IPS-20b (cell line): ENCODE measurements at regions not wholly inside any gene's neighbourhood (a gene's known extent, or its start where the extent isn't known, plus 50 kb on each side); places are given as distances from the start of the nearest gene placed in this dataset.

Source experiments
- H3K27ac ChIP-seq: one replicate; pipeline ENCODE4 v1.5.1; 2013; ENCODE audit warnings: low read length
- H3K27me3 ChIP-seq: 2 replicates; pipeline ENCODE4 v1.6.1; 2013; ENCODE audit warnings: mild to moderate bottlenecking, low read length, inconsistent platforms; ENCODE audit not compliant: insufficient read depth
- H3K36me3 ChIP-seq: 2 replicates; pipeline ENCODE4 v1.6.1; 2013; ENCODE audit warnings: low read depth, mild to moderate bottlenecking, inconsistent platforms, low read length, moderate library complexity; ENCODE audit not compliant: insufficient read depth
- H3K4me1 ChIP-seq: 2 replicates; pipeline ENCODE4 v1.6.1; 2013; ENCODE audit warnings: mild to moderate bottlenecking, control low read depth, inconsistent platforms, low read length, moderate library complexity; ENCODE audit not compliant: insufficient read depth
- H3K4me3 ChIP-seq: 2 replicates; pipeline ENCODE4 v1.5.1; 2013; ENCODE audit warnings: mild to moderate bottlenecking, low read length, inconsistent platforms
- H3K9ac ChIP-seq: 2 replicates; pipeline ENCODE4 v1.6.1; 2013; ENCODE audit warnings: low read depth, mild to moderate bottlenecking, inconsistent platforms, low read length, moderate library complexity
- H3K9me3 ChIP-seq: 2 replicates; pipeline ENCODE4 v1.6.1; 2013; ENCODE audit warnings: mild to moderate bottlenecking, low read depth, low read length, inconsistent platforms; ENCODE audit not compliant: insufficient read depth

DNA sequence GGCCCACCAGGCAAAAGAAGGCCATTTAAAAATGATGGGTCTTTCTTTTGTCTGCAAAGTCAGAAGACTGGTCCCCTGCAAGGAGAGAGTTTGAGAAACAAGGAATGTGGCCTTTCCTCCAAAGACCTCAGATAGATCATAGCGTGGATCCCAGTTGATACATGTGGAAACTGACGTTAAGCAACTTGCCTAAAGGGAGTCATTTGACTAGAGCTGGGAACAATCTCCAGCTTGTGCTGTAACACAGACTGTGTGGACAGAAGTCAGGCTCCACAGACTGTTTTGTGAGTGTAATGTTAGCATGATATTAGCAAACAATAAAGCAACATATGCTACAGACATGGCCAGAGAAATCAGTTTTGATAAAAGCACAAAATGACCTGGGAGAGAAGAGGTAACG is 140.4 kb upstream of the CITED2 start:
- Histone ChIP-seq H3K36me3 (no peaks in the 10 kb centered on the region), H3K9me3 (no peaks in the 10 kb centered on the region), H3K27me3 (no peaks in the 10 kb centered on the region), H3K27ac (no peak overlapping the region), H3K4me3 (no peak overlapping the region), H3K9ac (no peak overlapping the region), H3K4me1 (no peaks in the 10 kb centered on the region)

DNA sequence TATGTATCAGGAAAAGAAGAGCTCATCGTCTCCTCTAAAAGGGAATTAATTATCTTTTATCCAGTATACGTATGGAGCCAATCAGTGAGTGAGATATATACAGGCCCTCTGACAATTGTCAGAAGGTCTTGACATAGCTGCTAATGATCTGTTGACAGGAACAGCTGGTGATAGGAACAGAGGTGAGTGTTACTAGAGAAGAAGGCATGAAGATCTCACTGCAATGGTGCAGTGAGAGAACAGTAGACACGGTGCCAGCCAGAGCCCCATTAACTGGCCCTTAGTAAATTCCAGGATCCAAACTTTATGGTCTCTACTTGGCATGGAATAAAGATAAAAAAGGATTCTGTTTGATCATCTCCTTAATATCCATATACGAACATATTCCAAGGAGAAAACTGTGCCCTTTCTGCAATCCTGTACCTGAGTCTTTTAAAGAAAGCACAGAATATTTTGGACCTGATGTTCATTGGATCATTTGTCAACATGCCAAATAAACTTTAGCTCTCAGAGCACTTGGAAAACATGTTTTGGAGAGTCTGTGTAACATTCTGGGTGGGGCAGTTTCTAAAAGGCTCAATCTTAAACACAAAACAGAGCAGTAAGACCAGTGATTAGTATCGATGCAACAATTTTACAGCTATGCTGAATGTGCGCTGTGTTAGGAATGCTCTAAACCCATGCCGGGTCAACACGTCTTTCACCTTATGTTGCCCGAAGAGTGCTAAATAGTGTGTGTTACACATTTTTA is 135.8 kb upstream of the CITED2 start:
- no peaks in the 10 kb centered on the region for H3K9me3 ChIP-seq
- H3K36me3 ChIP-seq: no peaks in the 10 kb centered on the region
- no peak overlapping the region for H3K4me3 ChIP-seq
- no peaks in the 10 kb centered on the region for H3K27me3 ChIP-seq
- no peak overlapping the region for H3K9ac ChIP-seq
- H3K27ac ChIP-seq: no peak overlapping the region
- no peaks in the 10 kb centered on the region for H3K4me1 ChIP-seq

DNA sequence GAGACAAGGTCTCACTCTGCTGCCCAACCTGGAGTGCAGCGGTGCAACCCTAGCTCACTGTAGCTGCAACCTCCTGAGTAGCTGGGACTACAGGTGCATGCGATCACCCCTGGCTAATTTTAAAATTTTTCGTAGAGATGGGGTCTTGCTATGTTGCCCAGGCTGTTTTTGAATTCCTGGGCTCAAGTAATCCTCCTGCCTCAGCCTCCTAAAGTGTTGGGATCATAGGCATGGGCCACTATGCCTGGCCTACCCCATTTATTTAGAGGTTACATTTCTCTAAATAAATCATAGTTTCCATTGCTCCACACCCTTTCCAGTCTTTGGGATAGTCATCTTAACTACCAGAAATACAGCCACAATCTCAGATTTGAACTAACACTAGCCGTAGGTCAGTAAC is 134.7 kb upstream of the CITED2 start:
- H3K4me1 ChIP-seq: no peaks in the 10 kb centered on the region
- no peaks in the 10 kb centered on the region for H3K9me3 ChIP-seq
- no peak overlapping the region for H3K4me3 ChIP-seq
- no peaks in the 10 kb centered on the region for H3K27me3 ChIP-seq
- no peaks in the 10 kb centered on the region for H3K36me3 ChIP-seq
- H3K27ac ChIP-seq: no peak overlapping the region
- H3K9ac ChIP-seq: no peak overlapping the region

DNA sequence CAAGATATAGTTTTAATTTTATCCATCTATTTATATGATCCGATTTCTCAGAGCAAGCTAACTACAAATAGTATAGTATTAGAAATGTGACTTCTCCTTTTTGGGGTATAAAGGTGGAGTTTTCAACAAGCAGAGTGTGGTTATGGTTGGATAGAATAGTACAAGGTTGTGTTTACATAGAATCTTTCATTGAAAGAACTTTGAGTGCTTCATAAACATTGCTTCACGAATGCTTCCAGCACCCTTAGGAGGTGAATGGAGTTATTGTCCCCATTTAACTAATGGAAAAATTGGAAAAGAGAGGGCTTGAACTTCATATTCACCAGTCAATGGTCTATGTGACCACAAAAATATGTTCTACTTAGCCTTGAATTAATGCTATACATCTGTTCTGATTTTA is 134.1 kb upstream of the CITED2 start:
- no peak overlapping the region for H3K9ac ChIP-seq
- H3K27me3 ChIP-seq: no peaks in the 10 kb centered on the region
- H3K36me3 ChIP-seq: no peaks in the 10 kb centered on the region

DNA sequence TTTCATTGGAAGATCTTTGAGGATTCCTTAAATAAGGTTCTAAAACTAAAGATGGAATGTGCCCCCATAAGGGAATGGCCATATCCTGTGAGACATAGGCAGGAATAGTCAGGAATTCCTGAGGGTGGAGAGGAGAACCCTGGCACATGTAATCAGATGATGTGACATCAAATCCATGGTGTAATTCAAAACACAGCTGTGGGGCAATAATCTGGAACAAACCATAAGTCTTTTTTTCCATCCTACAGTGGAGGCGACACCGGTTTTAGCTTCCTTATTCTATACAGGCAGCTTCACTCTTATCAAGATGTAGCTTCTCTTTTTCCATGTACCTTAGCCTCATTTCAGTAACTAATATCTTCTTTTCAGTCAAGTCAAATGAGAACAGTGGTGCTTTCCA is 133.6 kb upstream of the CITED2 start:
- Histone ChIP-seq H3K9ac (no peak overlapping the region), H3K9me3 (no peaks in the 10 kb centered on the region), H3K27me3 (no peaks in the 10 kb centered on the region), H3K4me1 (no peaks in the 10 kb centered on the region), H3K36me3 (no peaks in the 10 kb centered on the region), H3K4me3 (no peak overlapping the region), H3K27ac (no peak overlapping the region)

More for the DNA sequence above, 134.1 kb upstream of the CITED2 start:
- H3K4me3 ChIP-seq: no peak overlapping the region
- H3K9me3 ChIP-seq: no peaks in the 10 kb centered on the region
- no peak overlapping the region for H3K27ac ChIP-seq
- no peaks in the 10 kb centered on the region for H3K4me1 ChIP-seq

DNA sequence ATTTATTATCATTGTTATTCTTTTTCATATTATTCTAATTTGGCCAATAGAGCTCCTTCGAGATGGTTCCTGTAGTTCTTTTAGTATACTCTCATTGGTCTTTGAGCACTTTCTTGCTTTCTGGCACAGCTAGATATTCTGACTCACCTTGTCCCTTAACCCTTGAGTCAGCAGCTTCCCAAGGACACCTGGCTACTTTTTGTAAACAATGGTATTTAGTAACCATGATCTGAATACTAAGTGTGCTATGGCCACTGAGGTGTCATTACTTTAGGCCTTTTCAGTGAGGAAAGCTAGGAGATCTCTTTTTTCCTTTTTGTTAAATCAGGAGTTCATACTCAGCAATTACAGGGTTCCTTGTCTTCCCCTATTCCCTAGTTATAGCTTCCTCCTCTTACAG is 126.5 kb upstream of the CITED2 start:
- Histone ChIP-seq H3K4me3 (no peak overlapping the region), H3K27ac (no peak overlapping the region), H3K4me1 (peaks cover 5% of the 10 kb centered on the region; the same call in 1 of the 2 replicates), H3K36me3 (no peaks in the 10 kb centered on the region), H3K9me3 (no peaks in the 10 kb centered on the region), H3K27me3 (no peaks in the 10 kb centered on the region), H3K9ac (no peak overlapping the region)

DNA sequence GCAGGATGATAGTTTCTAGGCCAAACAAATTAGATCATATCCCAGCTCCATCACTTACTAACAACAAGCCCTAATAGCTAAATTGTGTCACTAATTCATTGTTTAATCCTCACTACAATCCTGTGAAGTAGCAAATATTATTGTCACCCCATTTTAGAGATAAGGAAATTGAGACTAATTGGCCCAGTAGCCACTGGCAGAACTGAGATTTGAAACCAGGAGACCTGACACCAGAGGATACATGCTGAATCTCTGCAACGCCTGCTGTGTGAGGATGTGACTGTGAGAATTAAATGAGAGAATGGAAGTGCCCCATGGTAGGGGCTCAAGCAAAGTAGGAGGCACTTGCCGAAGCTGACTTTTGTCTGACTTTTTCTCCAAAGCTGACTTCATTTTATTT is 124.3 kb upstream of the CITED2 start:
- H3K36me3 ChIP-seq: no peaks in the 10 kb centered on the region
- H3K4me1 ChIP-seq: peaks cover 5% of the 10 kb centered on the region; the same call in 1 of the 2 replicates
- H3K27ac ChIP-seq: no peak overlapping the region
- no peaks in the 10 kb centered on the region for H3K27me3 ChIP-seq
- no peak overlapping the region for H3K9ac ChIP-seq
- H3K4me3 ChIP-seq: no peak overlapping the region
- H3K9me3 ChIP-seq: no peaks in the 10 kb centered on the region

DNA sequence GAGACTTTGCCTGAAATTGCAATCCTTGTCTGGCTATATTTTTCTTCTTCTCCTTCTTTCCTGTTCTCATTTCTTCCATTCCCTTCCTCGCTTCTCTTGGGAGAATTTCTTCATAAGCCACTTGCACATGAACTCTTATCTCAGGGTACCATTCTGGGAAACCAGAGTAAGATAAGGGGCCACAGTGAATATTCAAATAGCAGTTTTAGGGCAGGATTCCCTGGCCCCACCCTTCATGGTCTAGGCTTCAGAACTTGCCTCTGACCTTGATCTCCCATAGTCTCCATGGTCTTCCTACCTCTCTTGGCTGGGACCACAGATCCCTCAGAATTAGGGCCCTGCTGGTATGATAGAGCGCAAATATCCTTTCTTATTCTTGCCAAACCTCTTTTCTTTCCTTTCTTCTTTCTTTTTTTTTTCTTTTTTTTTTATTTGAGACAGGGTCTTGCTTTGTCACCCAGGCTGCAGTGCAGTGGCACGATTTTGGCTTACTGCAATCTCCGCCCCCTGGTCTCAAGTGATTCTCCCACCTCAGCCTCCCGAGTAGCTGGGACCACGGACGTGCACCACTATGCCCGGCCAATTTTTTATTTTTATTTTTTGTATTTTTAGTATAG is 123.0 kb upstream of the CITED2 start:
- H3K27ac ChIP-seq: no peak overlapping the region
- no peak overlapping the region for H3K9ac ChIP-seq
- peaks cover 5% of the 10 kb centered on the region; the same call in 1 of the 2 replicates for H3K4me1 ChIP-seq
- no peaks in the 10 kb centered on the region for H3K36me3 ChIP-seq
- H3K4me3 ChIP-seq: no peak overlapping the region
- no peaks in the 10 kb centered on the region for H3K27me3 ChIP-seq
- no peaks in the 10 kb centered on the region for H3K9me3 ChIP-seq

DNA sequence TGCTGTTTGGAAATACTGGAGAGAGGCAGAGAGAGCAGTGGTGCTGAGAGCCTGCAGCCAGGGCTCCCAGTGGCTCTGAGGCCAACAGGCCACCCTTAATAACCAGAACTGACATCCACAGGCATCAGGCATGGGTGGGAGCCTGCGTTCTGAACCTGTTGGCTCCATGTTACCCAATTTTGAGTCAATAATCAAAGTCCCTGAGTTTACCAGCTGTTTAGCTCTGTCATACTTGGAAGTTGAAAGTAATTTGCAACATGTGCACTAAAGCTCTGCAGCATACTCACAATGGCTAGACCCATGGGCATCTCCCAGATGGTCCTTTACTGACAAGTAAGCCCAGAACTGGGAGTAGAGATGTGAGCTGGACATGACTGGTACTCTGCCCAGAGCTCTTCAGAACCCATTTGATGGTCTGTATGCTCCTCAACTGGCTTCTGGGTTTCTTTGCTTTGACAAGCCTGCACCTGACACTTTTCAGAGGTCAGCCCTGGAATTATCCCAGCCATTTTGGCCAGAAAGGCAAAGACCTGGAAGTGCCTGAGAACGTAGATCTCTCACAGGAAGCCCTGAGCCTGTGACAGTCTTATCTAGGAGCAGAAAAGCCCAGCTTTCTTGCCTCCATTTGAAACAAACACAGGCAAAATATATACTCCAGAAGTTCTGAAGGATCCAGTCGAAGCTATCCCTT is 122.4 kb upstream of the CITED2 start:
- Histone ChIP-seq H3K27ac (no peak overlapping the region), H3K27me3 (no peaks in the 10 kb centered on the region), H3K9ac (no peak overlapping the region), H3K4me3 (no peak overlapping the region), H3K9me3 (no peaks in the 10 kb centered on the region), H3K36me3 (no peaks in the 10 kb centered on the region), H3K4me1 (peaks cover 5% of the 10 kb centered on the region; the same call in 1 of the 2 replicates)

DNA sequence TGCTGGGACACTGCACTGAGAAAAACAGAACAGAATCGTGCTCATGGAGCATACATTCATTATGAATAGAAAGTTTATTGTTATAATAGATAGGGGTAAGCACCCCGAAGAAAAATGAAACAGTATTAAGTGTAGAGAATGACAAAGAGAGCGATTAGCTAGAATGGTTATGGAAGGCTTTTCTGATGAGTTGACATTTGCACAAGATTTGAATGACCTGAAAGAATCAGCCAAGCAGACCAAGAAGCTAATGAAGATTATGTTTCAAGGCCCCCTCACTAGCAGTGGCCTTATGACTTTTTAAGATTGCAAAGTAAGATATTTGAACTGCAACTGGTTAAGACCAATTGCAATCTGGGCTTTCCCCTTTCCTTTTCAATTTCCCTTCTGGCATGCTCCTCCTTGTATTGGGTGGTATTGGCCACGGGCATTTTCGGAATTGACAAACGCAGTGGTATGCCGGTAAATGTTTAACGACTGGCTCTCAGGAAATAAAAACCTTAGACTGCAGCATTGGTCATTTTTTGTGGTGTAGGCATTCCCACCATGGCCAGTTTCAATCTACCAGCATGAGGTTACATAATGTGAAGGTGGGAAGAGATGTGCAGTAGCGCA is 120.0 kb upstream of the CITED2 start:
- Histone ChIP-seq H3K4me3 (no peak overlapping the region), H3K9me3 (no peaks in the 10 kb centered on the region), H3K27ac (no peak overlapping the region), H3K36me3 (no peaks in the 10 kb centered on the region), H3K4me1 (no peaks in the 10 kb centered on the region; the same call in 1 of the 2 replicates), H3K27me3 (no peaks in the 10 kb centered on the region), H3K9ac (no peak overlapping the region)

DNA sequence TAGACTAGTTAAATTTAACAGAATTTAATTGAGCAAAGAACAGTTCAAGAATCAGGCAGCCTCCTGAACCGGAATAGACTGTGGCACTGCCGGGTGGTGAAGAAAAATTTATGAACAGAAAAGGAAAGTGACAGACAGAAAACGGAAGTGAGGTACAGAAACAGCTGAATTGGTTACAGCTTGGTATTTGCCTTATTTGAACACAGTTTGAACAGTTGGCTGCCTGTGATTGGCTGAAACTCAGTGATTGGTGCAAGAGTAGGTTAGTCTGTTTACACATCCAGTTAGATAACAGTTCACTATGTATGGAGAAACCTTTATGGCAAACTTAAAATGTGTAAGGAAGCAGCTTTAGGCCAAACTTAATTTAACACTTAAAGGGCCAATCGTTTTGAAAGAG is 116.0 kb upstream of the CITED2 start:
- Histone ChIP-seq H3K9me3 (no peaks in the 10 kb centered on the region), H3K9ac (no peak overlapping the region), H3K27me3 (no peaks in the 10 kb centered on the region), H3K36me3 (no peaks in the 10 kb centered on the region), H3K27ac (no peak overlapping the region), H3K4me3 (no peak overlapping the region), H3K4me1 (no peaks in the 10 kb centered on the region)
